PC-3 (cell line): ENCODE measurements at regions not wholly inside any gene's neighbourhood (a gene's known extent, or its start where the extent isn't known, plus 50 kb on each side); places are given as distances from the start of the nearest gene placed in this dataset.

Experiments
- ATAC-seq: fragments of 200-7000 bp; cut with Tn5 transposase; 2 replicates; pipeline ENCODE4 v1.9.1; 2020; ENCODE audit warnings: mild to moderate bottlenecking, moderate library complexity
- BruUV-seq: library from RNA; stranded (reverse); fragments of 400-500 nt; replicated peaks from 2 replicates; lab custom pipeline; 2021; lab: Mats Ljungman, UMichigan
- CTCF ChIA-PET: fragments of 300-600 bp; sonication (Branson Sonifier 250); formaldehyde crosslinking; loops from one replicate; lab custom pipeline; 2022; ENCODE audit warnings: antibody characterized with exemption; lab: Charles Lee
- POLR2A ChIA-PET: fragments of 300-600 bp; sonication (Branson Sonifier 250); formaldehyde crosslinking; loops from one replicate; lab custom pipeline; 2022; ENCODE audit warnings: antibody characterized with exemption; ENCODE audit not compliant: unreplicated experiment; lab: Charles Lee
- DNase-seq: peaks from one replicate; pipeline ENCODE4 v3.0.0-alpha.2; 2015
- H2AFZ ChIP-seq: fragments of 300-600 bp; sonication (generic); 2 replicates; pipeline ENCODE4 v1.6.0; 2016; ENCODE audit warnings: antibody characterized with exemption, low read length
- H3F3A ChIP-seq: fragments of 300-600 bp; sonication (generic); one replicate; pipeline ENCODE4 v1.6.0; 2017; ENCODE audit warnings: antibody characterized with exemption, low read length, control low read depth, mild to moderate bottlenecking; ENCODE audit not compliant: unreplicated experiment
- H3K27ac ChIP-seq: fragments of 300-600 bp; sonication (generic); 2 replicates; pipeline ENCODE4 v1.5.1; 2016; ENCODE audit warnings: mild to moderate bottlenecking, low read length
- H3K27me3 ChIP-seq: fragments of 300-600 bp; sonication (generic); 2 replicates; pipeline ENCODE4 v1.6.1; 2016; ENCODE audit warnings: low read length, mixed read lengths
- H3K36me3 ChIP-seq: fragments of 300-600 bp; sonication (generic); 2 replicates; pipeline ENCODE4 v1.6.1; 2016; ENCODE audit warnings: low read depth, mixed run types, low read length, mixed read lengths
- H3K4me1 ChIP-seq: fragments of 300-600 bp; sonication (generic); 2 replicates; pipeline ENCODE4 v1.5.1; 2016; ENCODE audit warnings: low read length; ENCODE audit not compliant: insufficient read depth
- H3K4me2 ChIP-seq: fragments of 300-600 bp; sonication (generic); 2 replicates; pipeline ENCODE4 v1.6.0; 2016; ENCODE audit warnings: low read length
- H3K4me3 ChIP-seq: fragments of 300-600 bp; sonication (generic); 2 replicates; pipeline ENCODE4 v1.5.1; 2016; ENCODE audit warnings: mild to moderate bottlenecking, low read length, mixed read lengths
- H3K79me2 ChIP-seq: fragments of 300-600 bp; sonication (generic); 2 replicates; pipeline ENCODE4 v1.6.1; 2017; ENCODE audit warnings: low read length, mixed read lengths
- H3K9ac ChIP-seq: fragments of 300-600 bp; sonication (generic); 2 replicates; pipeline ENCODE4 v1.6.0; 2016; ENCODE audit warnings: mild to moderate bottlenecking, low read length
- H3K9me2 ChIP-seq: fragments of 300-600 bp; sonication (generic); replicated peaks from 2 replicates; pipeline ENCODE4 v1.6.1; 2016; ENCODE audit warnings: mixed run types, low read length, mixed read lengths
- H3K9me3 ChIP-seq: fragments of 300-600 bp; sonication (generic); 2 replicates; pipeline ENCODE4 v1.6.1; 2016; ENCODE audit warnings: low read length, mixed read lengths
- H4K20me1 ChIP-seq: fragments of 300-600 bp; sonication (generic); 2 replicates; pipeline ENCODE4 v1.6.1; 2016; ENCODE audit warnings: low read length, mixed read lengths
- EZH2 ChIP-seq: fragments of 300-600 bp; sonication (generic); IDR thresholded peaks from one replicate; pipeline ENCODE4 v1.6.1; 2017; ENCODE audit warnings: antibody characterized with exemption, mild to moderate bottlenecking, low read length; ENCODE audit not compliant: unreplicated experiment
- EZH2phosphoT487 ChIP-seq: fragments of 300-600 bp; sonication (generic); IDR thresholded peaks from 2 replicates; pipeline ENCODE4 v1.6.1; 2018; ENCODE audit warnings: mild to moderate bottlenecking, antibody characterized with exemption, low read length, borderline replicate concordance
- intact Hi-C: fragments of 100-400 bp; cut with micrococcal nuclease; formaldehyde crosslinking; loops from 2 replicates; pipeline ENCODE4 v1.9.0; 2023
- TF ChIP-seq, protein P1 (sequence below): fragments of 300-600 bp; sonication (generic); conservative IDR thresholded peaks from 2 replicates; pipeline ENCODE4 v1.5.1; 2017; ENCODE audit warnings: antibody characterized with exemption, low read depth, mild to moderate bottlenecking, low read length

DNA sequence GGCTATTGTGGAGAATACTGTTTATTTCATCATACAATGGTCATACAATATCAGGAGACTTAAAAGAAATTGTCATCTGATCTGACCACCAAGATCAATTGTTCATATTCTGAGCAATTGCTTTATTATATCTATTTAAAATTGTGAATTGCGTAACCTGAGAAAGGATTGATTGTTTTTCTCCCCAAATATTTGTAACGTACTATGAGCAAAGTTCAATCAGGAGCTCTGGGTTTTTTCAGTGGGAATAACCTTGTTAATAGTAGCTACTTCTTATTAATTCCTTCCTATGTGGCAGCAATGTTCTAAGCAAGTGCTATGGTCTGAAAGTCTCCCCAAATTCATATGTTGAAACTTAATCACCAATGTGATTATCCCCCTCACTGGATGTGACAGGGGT lies 323.1 kb downstream of the ZPLD1 start:
- Histone ChIP-seq H3K4me1 (no peaks in the 10 kb centered on the region), H3K27me3 (peaks cover 11% of the 10 kb centered on the region; the same call in 1 of the 2 replicates), H3K9me3 (no peaks in the 10 kb centered on the region), H2AFZ (no peak overlapping the region), H3K9me2 (no peaks in the 10 kb centered on the region), H3K79me2 (no peaks in the 10 kb centered on the region), H3K4me3 (no peak overlapping the region), H3K27ac (no peak overlapping the region), H3K9ac (no peak overlapping the region), H4K20me1 (no peaks in the 10 kb centered on the region), H3K4me2 (no peak overlapping the region), H3F3A (no peaks in the 10 kb centered on the region), H3K36me3 (no peaks in the 10 kb centered on the region)
- intact Hi-C loops: no loop called here
- POLR2A ChIA-PET: no interaction called here
- TF ChIP-seq, protein P1, sequence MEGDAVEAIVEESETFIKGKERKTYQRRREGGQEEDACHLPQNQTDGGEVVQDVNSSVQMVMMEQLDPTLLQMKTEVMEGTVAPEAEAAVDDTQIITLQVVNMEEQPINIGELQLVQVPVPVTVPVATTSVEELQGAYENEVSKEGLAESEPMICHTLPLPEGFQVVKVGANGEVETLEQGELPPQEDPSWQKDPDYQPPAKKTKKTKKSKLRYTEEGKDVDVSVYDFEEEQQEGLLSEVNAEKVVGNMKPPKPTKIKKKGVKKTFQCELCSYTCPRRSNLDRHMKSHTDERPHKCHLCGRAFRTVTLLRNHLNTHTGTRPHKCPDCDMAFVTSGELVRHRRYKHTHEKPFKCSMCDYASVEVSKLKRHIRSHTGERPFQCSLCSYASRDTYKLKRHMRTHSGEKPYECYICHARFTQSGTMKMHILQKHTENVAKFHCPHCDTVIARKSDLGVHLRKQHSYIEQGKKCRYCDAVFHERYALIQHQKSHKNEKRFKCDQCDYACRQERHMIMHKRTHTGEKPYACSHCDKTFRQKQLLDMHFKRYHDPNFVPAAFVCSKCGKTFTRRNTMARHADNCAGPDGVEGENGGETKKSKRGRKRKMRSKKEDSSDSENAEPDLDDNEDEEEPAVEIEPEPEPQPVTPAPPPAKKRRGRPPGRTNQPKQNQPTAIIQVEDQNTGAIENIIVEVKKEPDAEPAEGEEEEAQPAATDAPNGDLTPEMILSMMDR: no peak
- TF ChIP-seq EZH2 (no peak), EZH2phosphoT487 (no peak)
- CTCF ChIA-PET: no interaction called here
- ATAC-seq (no peak), DNase-seq (no peak)
- no TSS peak for BruUV-seq

DNA sequence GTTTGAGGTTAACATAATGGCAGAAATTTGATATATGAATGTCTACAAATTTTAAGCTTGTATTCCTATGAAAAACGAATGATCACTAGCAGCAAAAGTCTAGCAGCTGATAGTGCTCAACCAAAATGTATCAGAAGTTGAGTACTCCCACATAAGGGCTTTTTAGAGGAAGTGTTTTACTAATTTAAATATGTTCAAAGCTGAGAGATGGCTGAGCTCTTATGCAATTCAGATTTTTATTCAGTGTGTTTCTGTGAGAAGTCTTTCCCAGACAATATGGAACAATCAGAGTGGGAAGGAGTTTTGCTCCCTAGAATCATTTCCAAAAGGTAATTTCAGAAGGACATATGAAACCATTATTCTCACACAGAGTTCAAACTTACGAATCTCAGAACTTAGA lies 327.0 kb downstream of the ZPLD1 start:
- H3K4me2 ChIP-seq: no peak overlapping the region
- TF ChIP-seq EZH2 (no peak), EZH2phosphoT487 (no peak)
- TF ChIP-seq, protein P1: no peak
- H3K9me3 ChIP-seq: no peaks in the 10 kb centered on the region
- H3K4me1 ChIP-seq: no peaks in the 10 kb centered on the region
- H3K4me3 ChIP-seq: no peak overlapping the region
- peaks cover 8% of the 10 kb centered on the region; the same call in 1 of the 2 replicates for H3K27me3 ChIP-seq
- H4K20me1 ChIP-seq: no peaks in the 10 kb centered on the region
- POLR2A ChIA-PET: no interaction called here
- H3K36me3 ChIP-seq: no peaks in the 10 kb centered on the region
- intact Hi-C loops: no loop called here
- BruUV-seq: no TSS peak
- ATAC-seq (no peak), DNase-seq (no peak)
- no peaks in the 10 kb centered on the region for H3F3A ChIP-seq
- H3K27ac ChIP-seq: no peak overlapping the region
- no peak overlapping the region for H3K9ac ChIP-seq
- no peaks in the 10 kb centered on the region for H3K9me2 ChIP-seq
- CTCF ChIA-PET: interaction anchor here (0.6 kb wide), 1 partner anchor 178 kb away, joined by 3 read pairs; no protein-coding TSS in a partner anchor
- H2AFZ ChIP-seq: no peak overlapping the region
- H3K79me2 ChIP-seq: no peaks in the 10 kb centered on the region

DNA sequence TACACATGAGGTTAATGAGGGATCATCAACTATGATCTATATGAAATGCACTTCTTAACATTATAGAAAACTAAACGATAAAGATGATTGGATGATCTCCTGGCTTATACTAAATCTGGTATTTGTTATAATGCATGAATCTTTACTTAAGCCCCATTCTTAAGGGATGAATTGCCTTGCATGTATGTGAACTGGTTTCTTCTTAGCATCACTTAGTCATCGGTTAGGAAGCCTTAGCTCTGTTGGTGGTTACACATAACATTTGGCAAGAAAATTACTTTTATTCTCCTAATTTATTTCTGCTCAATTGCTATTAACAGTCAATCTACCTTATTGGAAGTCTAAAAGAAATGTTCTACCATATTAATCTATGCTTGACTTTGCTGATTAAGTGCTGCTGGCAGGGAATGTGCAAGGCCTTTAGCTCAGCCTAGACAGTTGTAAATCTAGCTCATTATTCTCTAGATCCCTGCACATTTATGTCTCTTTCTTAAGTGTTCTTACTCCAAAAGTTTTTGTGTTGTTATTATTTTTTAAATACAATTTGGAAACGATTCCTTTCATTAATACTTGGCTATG lies 356.0 kb downstream of the ZPLD1 start:
- ChIA-PET POLR2A (no interaction called here), CTCF (no interaction called here)
- no TSS peak for BruUV-seq
- Histone ChIP-seq H3K4me1 (no peaks in the 10 kb centered on the region), H2AFZ (no peak overlapping the region), H3K9ac (no peak overlapping the region), H3K4me2 (no peak overlapping the region), H3K36me3 (no peaks in the 10 kb centered on the region), H3K79me2 (no peaks in the 10 kb centered on the region), H3K9me3 (no peaks in the 10 kb centered on the region), H3K27me3 (no peaks in the 10 kb centered on the region), H3F3A (no peaks in the 10 kb centered on the region), H3K27ac (no peak overlapping the region), H3K9me2 (no peaks in the 10 kb centered on the region), H4K20me1 (no peaks in the 10 kb centered on the region), H3K4me3 (no peak overlapping the region)
- intact Hi-C loops: no loop called here
- TF ChIP-seq EZH2: no peak
- TF ChIP-seq EZH2phosphoT487: no peak
- TF ChIP-seq, protein P1: no peak
- no peak for ATAC-seq
- DNase-seq: no peak
